HFFc6 (cell line): ENCODE measurements at regions not wholly inside any gene's neighbourhood (a gene's known extent, or its start where the extent isn't known, plus 50 kb on each side); places are given as distances from the start of the nearest gene placed in this dataset.

Source experiments
- DNase-seq: peaks from one replicate; pipeline ENCODE4 v3.0.0-alpha.2; 2018
- H3K27ac Mint-ChIP-seq: 2 replicates; pipeline ENCODE4 v1.8.0; 2020; ENCODE audit warnings: mild to moderate bottlenecking, mixed read lengths
- H3K27me3 Mint-ChIP-seq: 2 replicates; pipeline ENCODE4 v1.8.0; 2021; ENCODE audit warnings: mild to moderate bottlenecking, moderate library complexity, mixed read lengths; ENCODE audit not compliant: insufficient read depth
- H3K36me3 Mint-ChIP-seq: 2 replicates; pipeline ENCODE4 v1.8.0; 2021; ENCODE audit warnings: low read depth, mixed read lengths
- H3K4me1 Mint-ChIP-seq: 2 replicates; pipeline ENCODE4 v1.8.0; 2020; ENCODE audit warnings: low read depth, mixed read lengths
- H3K4me3 Mint-ChIP-seq: 2 replicates; pipeline ENCODE4 v1.8.0; 2020; ENCODE audit warnings: mild to moderate bottlenecking, moderate library complexity, mixed read lengths
- H3K9me3 Mint-ChIP-seq: 2 replicates; pipeline ENCODE4 v1.8.0; 2020; ENCODE audit warnings: mild to moderate bottlenecking, mixed read lengths
- CTCF ChIP-seq: fragments of 200-600 bp; sonication (generic); IDR thresholded peaks from 2 replicates; pipeline ENCODE4 v1.5.0; 2021; ENCODE audit warnings: antibody characterized with exemption, mild to moderate bottlenecking

- Mint-ChIP-seq H3K27ac (no peak overlapping the region), H3K4me3 (no peak overlapping the region), H3K36me3 (peaks cover 14% of the 10 kb centered on the region; the same call in 1 of the 2 replicates), H3K4me1 (no peaks in the 10 kb centered on the region), H3K27me3 (peaks cover 2% of the 10 kb centered on the region), H3K9me3 (peaks cover 39% of the 10 kb centered on the region)
- TF ChIP-seq CTCF, result no peak
- DNase-seq, result no peak
Observed at GRCh38 chr6:15929685-15930084, 199.2 kb upstream of the MYLIP start.

DNA sequence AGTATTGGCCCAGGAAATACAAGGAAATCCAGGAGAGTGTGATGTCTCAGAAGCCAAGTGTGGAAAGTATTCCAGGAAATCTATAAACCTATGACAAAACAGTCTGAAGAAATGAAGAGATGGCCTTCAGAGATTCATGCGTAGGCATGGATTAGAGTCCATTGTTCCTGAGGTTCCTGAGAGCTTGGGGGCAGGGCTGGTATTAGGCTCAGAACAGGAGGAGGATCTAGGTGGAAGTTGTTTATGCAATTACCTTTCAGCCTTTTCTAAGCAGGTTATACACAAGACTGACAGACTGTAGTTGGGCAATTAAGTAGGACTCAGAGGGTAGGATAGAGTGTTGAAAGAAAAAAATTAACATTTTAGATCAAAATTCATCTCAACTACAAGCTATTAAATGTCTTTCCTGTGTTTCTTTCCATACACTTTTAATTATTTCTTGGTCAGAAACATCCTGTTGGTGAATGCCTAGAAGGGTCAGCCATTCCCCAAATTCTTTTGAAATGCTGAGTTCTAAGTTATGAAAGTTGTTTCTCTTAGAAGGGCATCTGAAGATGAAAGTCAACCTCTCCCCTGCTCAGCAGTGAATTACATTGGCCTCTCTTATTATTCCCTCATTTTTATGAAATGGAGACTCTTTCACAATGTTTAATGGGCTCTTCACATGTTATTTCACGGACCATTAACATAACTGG is 201.2 kb upstream of the MYLIP start:
- H3K4me1 Mint-ChIP-seq, result no peaks in the 10 kb centered on the region
- no peak overlapping the region for H3K4me3 Mint-ChIP-seq
- H3K27ac Mint-ChIP-seq, result no peak overlapping the region
- H3K36me3 Mint-ChIP-seq, result peaks cover 14% of the 10 kb centered on the region; the same call in 1 of the 2 replicates
- DNase-seq, result no peak
- TF ChIP-seq CTCF, result no peak
- H3K9me3 Mint-ChIP-seq, result peaks cover 43% of the 10 kb centered on the region
- H3K27me3 Mint-ChIP-seq, result peaks cover 2% of the 10 kb centered on the region

DNA sequence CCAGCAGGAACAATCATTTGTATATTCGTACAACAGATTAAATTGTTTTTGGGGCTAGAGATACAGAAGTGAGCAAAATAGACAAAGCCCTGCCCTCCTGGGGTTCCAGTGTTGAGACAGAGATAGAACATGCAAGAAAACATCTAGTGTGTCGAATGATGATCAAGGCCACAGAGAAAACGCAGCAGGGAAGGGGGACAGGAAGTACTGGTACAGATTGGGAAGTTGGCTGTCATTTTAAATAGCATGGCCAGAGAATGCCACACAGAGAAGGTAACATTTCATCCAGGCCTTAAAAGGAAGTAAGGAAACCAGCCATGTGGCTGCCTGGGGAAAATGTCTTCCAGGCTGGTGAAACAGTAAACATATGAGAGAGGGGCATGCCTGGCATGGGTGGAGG is 202.6 kb upstream of the MYLIP start:
- Mint-ChIP-seq H3K4me3 (no peak overlapping the region), H3K27ac (no peak overlapping the region), H3K36me3 (peaks cover 11% of the 10 kb centered on the region; the same call in 1 of the 2 replicates), H3K27me3 (peaks cover 2% of the 10 kb centered on the region), H3K9me3 (peaks cover 39% of the 10 kb centered on the region), H3K4me1 (no peaks in the 10 kb centered on the region)
- no peak for DNase-seq
- TF ChIP-seq CTCF, result no peak

- Mint-ChIP-seq H3K4me1 (no peaks in the 10 kb centered on the region), H3K27ac (no peak overlapping the region), H3K9me3 (peaks cover 28% of the 10 kb centered on the region), H3K4me3 (no peak overlapping the region), H3K36me3 (peaks cover 6% of the 10 kb centered on the region; the same call in 1 of the 2 replicates), H3K27me3 (peaks cover 2% of the 10 kb centered on the region; the same call in 1 of the 2 replicates)
- DNase-seq, result no peak
- no peak for TF ChIP-seq CTCF
Observed at GRCh38 chr6:15924893-15925292, 204.0 kb upstream of the MYLIP start.

DNA sequence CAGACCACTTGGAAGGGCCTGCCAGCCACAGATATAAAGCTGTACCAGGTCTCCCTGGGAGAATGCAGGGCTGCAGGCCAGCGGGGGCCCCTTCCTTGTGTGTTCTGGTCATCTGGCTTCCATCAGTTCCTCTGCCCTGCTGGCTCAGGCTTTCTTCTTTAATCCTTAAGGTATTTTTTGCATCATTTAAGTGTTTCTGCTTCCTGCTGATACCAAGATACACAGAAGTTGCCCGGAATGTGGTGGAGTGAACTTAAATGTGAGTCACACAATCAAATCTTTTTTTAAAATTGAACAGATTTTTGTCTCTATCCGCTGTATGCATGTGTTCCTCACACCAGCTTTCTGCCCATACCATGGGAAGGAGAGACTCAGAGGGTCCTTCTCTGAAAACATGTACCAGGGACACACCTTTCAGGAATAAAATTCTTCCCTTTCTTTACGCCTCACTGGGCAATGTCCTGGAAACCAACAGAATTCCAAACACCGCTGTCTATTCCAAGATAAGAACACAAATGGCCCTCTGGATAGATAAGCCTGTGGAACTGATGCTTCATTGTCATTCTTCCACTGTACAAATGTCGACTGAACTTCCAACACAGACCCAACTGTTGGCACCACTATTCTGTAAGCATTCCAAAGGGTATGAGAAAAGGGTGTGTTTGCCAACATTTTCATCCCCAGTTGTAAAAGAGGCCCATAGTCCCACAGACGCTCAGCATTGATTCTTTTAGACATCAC is 206.2 kb upstream of the MYLIP start:
- TF ChIP-seq CTCF, result no peak
- Mint-ChIP-seq H3K4me1 (no peaks in the 10 kb centered on the region), H3K27me3 (peaks cover 2% of the 10 kb centered on the region; the same call in 1 of the 2 replicates), H3K36me3 (peaks cover 6% of the 10 kb centered on the region; the same call in 1 of the 2 replicates), H3K9me3 (peaks cover 28% of the 10 kb centered on the region), H3K4me3 (no peak overlapping the region), H3K27ac (no peak overlapping the region)
- peak; percentile 10 for DNase-seq
